ENCODE measurements at regions not wholly inside any gene's neighbourhood (a gene's known extent, or its start where the extent isn't known, plus 50 kb on each side); places are given as distances from the start of the nearest gene placed in this dataset.

- H3K9ac ChIP-seq (ENCODE audit: insufficient read depth in 1 of 2, low read depth in 2 of 2, low read length in 2 of 2) = no peak overlapping the region
- no peak overlapping the region for H3K4me2 ChIP-seq (ENCODE audit: insufficient read depth, low read length)
- DNase-seq (ENCODE audit: extremely low read depth in 1 of 4, low spot score in 3 of 4) = no peak
- H3K79me2 ChIP-seq (ENCODE audit: control insufficient read depth, insufficient read depth, low read length) = no peaks in the 10 kb centered on the region
- POLR2A ChIA-PET = interaction anchor here (0.6 to 1.2 kb wide), 2 partner anchors 42 to 71 kb away, joined by 3 read pairs; no protein-coding TSS in a partner anchor
- no peak for FAIRE-seq
- H3K36me3 ChIP-seq (ENCODE audit: control insufficient read depth, insufficient read depth, low read length) = no peaks in the 10 kb centered on the region
- H2AFZ ChIP-seq (ENCODE audit: low read depth, low read length) = no peak overlapping the region
- H4K20me1 ChIP-seq (replicated peaks; ENCODE audit: control insufficient read depth, insufficient read depth, low read length) = no peaks in the 10 kb centered on the region
- in situ Hi-C loops (cut with MboI) = no loop called here
- H3K4me1 ChIP-seq (replicated peaks in 1 of 2; ENCODE audit: control insufficient read depth in 2 of 2, insufficient read depth in 2 of 2, low read length in 2 of 2) = no peaks in the 10 kb centered on the region
- no peak for ATAC-seq
- intact Hi-C loops (cut with micrococcal nuclease) = loop anchor here (2.0 to 5.0 kb wide), 2 partner anchors 18 to 40 kb away; no protein-coding TSS in a partner anchor
- BruUV-seq (replicated peaks) = no TSS peak
- CTCF ChIA-PET (ENCODE audit: low intra/inter-chr PET ratio) = no interaction called here
- TF ChIP-seq LARP7 (IDR thresholded peaks at IDR 0.05) (no peak), E4F1 (CRISPR knock-in tag; IDR thresholded peaks at IDR 0.05; ENCODE audit: borderline replicate concordance) (0 out of 2 replicates have a peak, but pooled peaks have one; percentile 59), HDGF (IDR thresholded peaks at IDR 0.05) (no peak)
- TF ChIP-seq, protein P1, sequence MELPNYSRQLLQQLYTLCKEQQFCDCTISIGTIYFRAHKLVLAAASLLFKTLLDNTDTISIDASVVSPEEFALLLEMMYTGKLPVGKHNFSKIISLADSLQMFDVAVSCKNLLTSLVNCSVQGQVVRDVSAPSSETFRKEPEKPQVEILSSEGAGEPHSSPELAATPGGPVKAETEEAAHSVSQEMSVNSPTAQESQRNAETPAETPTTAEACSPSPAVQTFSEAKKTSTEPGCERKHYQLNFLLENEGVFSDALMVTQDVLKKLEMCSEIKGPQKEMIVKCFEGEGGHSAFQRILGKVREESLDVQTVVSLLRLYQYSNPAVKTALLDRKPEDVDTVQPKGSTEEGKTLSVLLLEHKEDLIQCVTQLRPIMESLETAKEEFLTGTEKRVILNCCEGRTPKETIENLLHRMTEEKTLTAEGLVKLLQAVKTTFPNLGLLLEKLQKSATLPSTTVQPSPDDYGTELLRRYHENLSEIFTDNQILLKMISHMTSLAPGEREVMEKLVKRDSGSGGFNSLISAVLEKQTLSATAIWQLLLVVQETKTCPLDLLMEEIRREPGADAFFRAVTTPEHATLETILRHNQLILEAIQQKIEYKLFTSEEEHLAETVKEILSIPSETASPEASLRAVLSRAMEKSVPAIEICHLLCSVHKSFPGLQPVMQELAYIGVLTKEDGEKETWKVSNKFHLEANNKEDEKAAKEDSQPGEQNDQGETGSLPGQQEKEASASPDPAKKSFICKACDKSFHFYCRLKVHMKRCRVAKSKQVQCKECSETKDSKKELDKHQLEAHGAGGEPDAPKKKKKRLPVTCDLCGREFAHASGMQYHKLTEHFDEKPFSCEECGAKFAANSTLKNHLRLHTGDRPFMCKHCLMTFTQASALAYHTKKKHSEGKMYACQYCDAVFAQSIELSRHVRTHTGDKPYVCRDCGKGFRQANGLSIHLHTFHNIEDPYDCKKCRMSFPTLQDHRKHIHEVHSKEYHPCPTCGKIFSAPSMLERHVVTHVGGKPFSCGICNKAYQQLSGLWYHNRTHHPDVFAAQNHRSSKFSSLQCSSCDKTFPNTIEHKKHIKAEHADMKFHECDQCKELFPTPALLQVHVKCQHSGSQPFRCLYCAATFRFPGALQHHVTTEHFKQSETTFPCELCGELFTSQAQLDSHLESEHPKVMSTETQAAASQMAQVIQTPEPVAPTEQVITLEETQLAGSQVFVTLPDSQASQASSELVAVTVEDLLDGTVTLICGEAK (IDR thresholded peaks at IDR 0.05) = peak; percentile 81
- TF ChIP-seq, protein P1 (CRISPR knock-in tag; IDR thresholded peaks at IDR 0.05) = peak; percentile 56
- H3K9me3 ChIP-seq (replicated peaks; ENCODE audit: control insufficient read depth, insufficient read depth, low read depth, low read length) = peaks cover 3% of the 10 kb centered on the region; the same call in 1 of the 2 replicates
- WGBS (ENCODE audit: insufficient coverage, low coverage, missing lambda C conversion rate) = under 1% methylated on average over 3 of the region's 3 CpGs
- no peak overlapping the region for H3K27ac ChIP-seq (ENCODE audit: extremely low read depth, low read depth, low read length)
- no peaks in the 10 kb centered on the region for H3K9me1 ChIP-seq (ENCODE audit: control insufficient read depth, insufficient read depth, low read length)
- H3K4me3 ChIP-seq = no peak overlapping the region
- no peaks in the 10 kb centered on the region for H3K27me3 ChIP-seq (ENCODE audit: control insufficient read depth in 2 of 2, insufficient read depth in 2 of 2, low read length in 2 of 2)
Observed at GRCh38 chr13:91236921-91237320, 110.6 kb upstream of the MIR17HG start.

Data from K562 (cell line).